Small intestine (tissue), 7 donors: ENCODE measurements at regions not wholly inside any gene's neighbourhood (a gene's known extent, or its start where the extent isn't known, plus 50 kb on each side); places are given as distances from the start of the nearest gene placed in this dataset.

Experiments used
- DNase-seq, 2 donors: peaks; one replicate each; pipeline versions ENCODE4 v3.0.0 to v3.0.0-alpha.2; 2013
- FAIRE-seq: peaks from 2 replicates; lab custom pipeline; 2012; peaks lifted over from hg19 to GRCh38; lab: Jason Lieb, UNC
- H3K27ac ChIP-seq, 3 donors: one replicate each; pipeline ENCODE4 v1.5.1; 2013; ENCODE audit warnings: low read length in 2 of 3, mild to moderate bottlenecking in 2 of 3, control low read depth in 1 of 3, inconsistent platforms in 1 of 3, low read depth in 1 of 3, moderate library complexity in 1 of 3
- H3K27me3 ChIP-seq, 3 donors: one replicate each; pipeline ENCODE4 v1.6.1; 2013; ENCODE audit warnings: low read length in 3 of 3, inconsistent platforms in 1 of 3; ENCODE audit not compliant: control insufficient read depth in 3 of 3, insufficient read depth in 3 of 3
- H3K36me3 ChIP-seq, 3 donors: one replicate each; pipeline ENCODE4 v1.6.1; 2013; ENCODE audit warnings: low read length in 3 of 3, inconsistent platforms in 1 of 3, low read depth in 1 of 3, mild to moderate bottlenecking in 1 of 3, moderate library complexity in 1 of 3; ENCODE audit not compliant: control insufficient read depth in 3 of 3, insufficient read depth in 2 of 3
- H3K4me1 ChIP-seq, 3 donors: one replicate each; pipeline ENCODE4 v1.6.1; 2013; ENCODE audit warnings: low read length in 2 of 3, inconsistent platforms in 1 of 3, low read depth in 1 of 3, mild to moderate bottlenecking in 1 of 3, moderate library complexity in 1 of 3; ENCODE audit not compliant: control insufficient read depth in 3 of 3, insufficient read depth in 2 of 3
- H3K4me3 ChIP-seq, 3 donors: one replicate each; pipeline ENCODE4 v1.5.1; 2013; ENCODE audit warnings: low read length in 3 of 3, control low read depth in 1 of 3, inconsistent platforms in 1 of 3, low read depth in 1 of 3, mild to moderate bottlenecking in 1 of 3, moderate library complexity in 1 of 3
- H3K9me3 ChIP-seq, 2 donors: one replicate each; pipeline ENCODE4 v1.6.1; 2013; ENCODE audit warnings: low read depth in 1 of 2, low read length in 1 of 2; ENCODE audit not compliant: control insufficient read depth in 2 of 2, insufficient read depth in 1 of 2
- WGBS, 3 donors: extraction: QIAGEN DNeasy Blood & Tissue Kit; methylation state at CpG; one replicate each; pipeline ENCODE4 v1.1.7; 2013; 5-methylcytosine and 5-hydroxymethylcytosine counted together
- donor health status: healthy with polysubstance abuse.
- donor health status: control.
- donor health status: control.
- donor health status: Bipolar disorder and iron deficiency.
- donor health status: healthy.

GRCh38 chr1:209397910-209398309 lies 185.6 kb upstream of the CAMK1G start:
- Histone ChIP-seq H3K4me1 (no peaks in the 10 kb centered on the region), H3K27ac (no peak overlapping the region), H3K27me3 (peaks cover 0 to 2% (median 0%) of the 10 kb centered on the region in 3 donors), H3K9me3 (no peaks in the 10 kb centered on the region), H3K4me3 (no peak overlapping the region), H3K36me3 (no peaks in the 10 kb centered on the region)
- WGBS, 3 donors: 78 to 89% (median 80%) methylated on average over 3 of the region's 3 CpGs
- DNase-seq: no peak
- FAIRE-seq: no peak

- Histone ChIP-seq H3K27me3 (peaks cover 0 to 2% (median 0%) of the 10 kb centered on the region in 3 donors), H3K4me1 (no peaks in the 10 kb centered on the region), H3K4me3 (no peak overlapping the region), H3K36me3 (no peaks in the 10 kb centered on the region), H3K27ac (no peak overlapping the region), H3K9me3 (no peaks in the 10 kb centered on the region)
- DNase-seq: no peak
- whole genome bisulfite sequencing, 3 donors: 41 to 48% (median 44%) methylated on average over 5 of the region's 5 CpGs
- FAIRE-seq: no peak
These were observed 185.1 kb upstream of the CAMK1G start for GRCh38 chr1:209398313-209398991.

GRCh38 chr1:209399800-209400199 lies 183.7 kb upstream of the CAMK1G start:
- H3K4me3 ChIP-seq: no peak overlapping the region
- H3K9me3 ChIP-seq: no peaks in the 10 kb centered on the region
- H3K4me1 ChIP-seq: no peaks in the 10 kb centered on the region
- no peaks in the 10 kb centered on the region for H3K36me3 ChIP-seq
- H3K27me3 ChIP-seq: peaks cover 0 to 7% (median 0%) of the 10 kb centered on the region in 3 donors
- no peak for DNase-seq
- H3K27ac ChIP-seq: no peak overlapping the region
- FAIRE-seq: no peak
- 65 to 83% (median 69%) methylated on average over 1 of the region's 1 CpG for WGBS, 3 donors

- peaks cover 0 to 5% (median 0%) of the 10 kb centered on the region in 3 donors for H3K27me3 ChIP-seq
- no peak for DNase-seq
- H3K27ac ChIP-seq: no peak overlapping the region
- H3K36me3 ChIP-seq: no peaks in the 10 kb centered on the region
- no peak for FAIRE-seq
- H3K9me3 ChIP-seq: no peaks in the 10 kb centered on the region
- no peaks in the 10 kb centered on the region for H3K4me1 ChIP-seq
- 68 to 79% (median 78%) methylated on average over 7 of the region's 7 CpGs for WGBS, 3 donors
- H3K4me3 ChIP-seq: no peak overlapping the region
These were observed 182.9 kb upstream of the CAMK1G start for GRCh38 chr1:209400351-209401220.

GRCh38 chr1:209402697-209403096 lies 180.8 kb upstream of the CAMK1G start:
- Histone ChIP-seq H3K27ac (no peak overlapping the region), H3K27me3 (peaks cover 0 to 5% (median 0%) of the 10 kb centered on the region in 3 donors), H3K9me3 (no peaks in the 10 kb centered on the region), H3K36me3 (no peaks in the 10 kb centered on the region), H3K4me1 (no peaks in the 10 kb centered on the region), H3K4me3 (no peak overlapping the region)
- DNase-seq: no peak
- no peak for FAIRE-seq
- WGBS, 3 donors: 58 to 74% (median 70%) methylated on average over 2 of the region's 2 CpGs

DNA sequence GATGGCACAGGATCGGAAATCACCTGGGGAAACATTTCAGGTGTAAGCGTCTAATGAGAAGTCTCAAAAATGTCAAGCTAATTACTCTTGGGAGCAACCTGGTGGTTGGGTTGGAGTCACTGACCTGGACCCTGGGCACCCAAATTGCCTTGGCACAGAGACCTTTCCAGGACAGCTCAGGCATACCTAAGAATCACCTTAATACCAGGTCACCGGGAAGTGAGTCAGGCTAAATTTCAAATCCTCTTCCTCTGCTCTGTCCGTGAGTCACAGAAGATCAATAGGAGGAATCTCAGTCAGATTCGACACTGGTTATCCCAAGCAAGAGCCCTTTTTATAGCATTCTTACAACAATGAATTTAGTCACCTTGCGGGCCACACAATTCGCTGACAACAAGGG lies 179.6 kb upstream of the CAMK1G start:
- peaks cover 0 to 5% (median 0%) of the 10 kb centered on the region in 3 donors for H3K27me3 ChIP-seq
- FAIRE-seq (no peak), DNase-seq (no peak)
- H3K9me3 ChIP-seq: no peaks in the 10 kb centered on the region
- H3K4me3 ChIP-seq: no peak overlapping the region
- 81 to 85% (median 84%) methylated on average over 6 to 7 of the region's 7 CpGs for WGBS, 3 donors
- no peaks in the 10 kb centered on the region for H3K4me1 ChIP-seq
- H3K27ac ChIP-seq: no peak overlapping the region
- H3K36me3 ChIP-seq: no peaks in the 10 kb centered on the region

GRCh38 chr1:209404577-209404976 lies 178.9 kb upstream of the CAMK1G start:
- FAIRE-seq (no peak), DNase-seq (no peak)
- Histone ChIP-seq H3K27ac (no peak overlapping the region), H3K27me3 (peaks cover 0 to 5% (median 0%) of the 10 kb centered on the region in 3 donors), H3K9me3 (no peaks in the 10 kb centered on the region), H3K36me3 (no peaks in the 10 kb centered on the region), H3K4me3 (no peak overlapping the region), H3K4me1 (no peaks in the 10 kb centered on the region)
- WGBS, 3 donors: 40 to 51% (median 43%) methylated on average over 3 of the region's 3 CpGs

- H3K36me3 ChIP-seq: no peaks in the 10 kb centered on the region
- FAIRE-seq: no peak
- no peak overlapping the region for H3K4me3 ChIP-seq
- WGBS, 3 donors: 34 to 38% (median 36%) methylated on average over 5 of the region's 5 CpGs
- H3K9me3 ChIP-seq: no peaks in the 10 kb centered on the region
- DNase-seq: no peak
- H3K27ac ChIP-seq: no peak overlapping the region
- H3K27me3 ChIP-seq: peaks cover 0 to 5% (median 0%) of the 10 kb centered on the region in 3 donors
- no peaks in the 10 kb centered on the region for H3K4me1 ChIP-seq
These were observed 178.2 kb upstream of the CAMK1G start for GRCh38 chr1:209405183-209405814.
